HCT116 (cell line): ENCODE measurements at regions not wholly inside any gene's neighbourhood (a gene's known extent, or its start where the extent isn't known, plus 50 kb on each side); places are given as distances from the start of the nearest gene placed in this dataset.

Experiments used
- ATAC-seq: fragments of 200-7000 bp; cut with Tn5 transposase; 2 replicates; pipeline ENCODE4 v1.9.1; 2020; ENCODE audit warnings: mild to moderate bottlenecking, moderate library complexity
- BruUV-seq: library from RNA; stranded (reverse); fragments of 400-500 nt; replicated peaks from 2 replicates; lab custom pipeline; 2021; lab: Mats Ljungman, UMichigan
- CTCF ChIA-PET: fragments of 300-600 bp; sonication (Branson Sonifier 250); formaldehyde crosslinking; loops from one replicate; lab custom pipeline; 2021; ENCODE audit warnings: antibody characterized with exemption; lab: Charles Lee
- POLR2A ChIA-PET: fragments of 300-600, 350-600 bp; sonication (Branson Sonifier 250); formaldehyde crosslinking; loops from one replicate; lab custom pipeline; 2021; ENCODE audit warnings: antibody characterized with exemption; lab: Charles Lee
- RAD21 ChIA-PET, 2 experiments: fragments of 300-600 bp; sonication (Branson Sonifier 250); formaldehyde crosslinking; loops; one replicate each; lab custom pipeline; 2023; ENCODE audit warnings: low total read pairs in 2 of 2; ENCODE audit not compliant: uncharacterized antibody in 2 of 2, unreplicated experiment in 2 of 2, low non-redundant PET in 1 of 2; lab: Charles Lee
- DNase-seq: peaks from one replicate; pipeline ENCODE4 v3.0.0-alpha.2; 2010; ENCODE audit warnings: low read depth, low spot score
- H2AFZ ChIP-seq: fragments of 200-600 bp; shearing (Covaris generic), sonication (generic); 2 replicates; pipeline ENCODE4 v1.6.1; 2017; ENCODE audit warnings: low read depth, mixed run types, mixed read lengths, antibody characterized with exemption, low read length; ENCODE audit not compliant: poor library complexity, severe bottlenecking
- H3K27ac ChIP-seq: 2 replicates; pipeline ENCODE4 v1.5.1; 2012; ENCODE audit warnings: low read depth, low read length
- H3K27me3 ChIP-seq: fragments of 200-600 bp; sonication (generic); 2 replicates; pipeline ENCODE4 v1.6.1; 2016; ENCODE audit warnings: mixed run types, low read length, mixed read lengths; ENCODE audit not compliant: insufficient read depth
- H3K36me3 ChIP-seq, 2 experiments: fragments of 200-500 bp in 1 of 2; fragments of 200-600 bp in 1 of 2; sonication (Bioruptor generic) in 1 of 2; sonication (generic) in 1 of 2; 2 replicates each; pipeline versions ENCODE4 v1.5.1 to v1.6.1; 2014 to 2016; ENCODE audit warnings: low read length in 2 of 2, inconsistent platforms in 1 of 2, mixed read lengths in 1 of 2, mixed run types in 1 of 2; ENCODE audit not compliant: insufficient read depth in 2 of 2, control insufficient read depth in 1 of 2
- H3K4me1 ChIP-seq, 2 experiments: fragments of 200-600 bp in 1 of 2; sonication (generic) in 1 of 2; 2 replicates each; pipeline versions ENCODE4 v1.5.1 to v1.6.1; 2012 to 2017; ENCODE audit warnings: low read length in 2 of 2, inconsistent platforms in 1 of 2, mild to moderate bottlenecking in 1 of 2, mixed read lengths in 1 of 2, mixed run types in 1 of 2, moderate library complexity in 1 of 2; ENCODE audit not compliant: insufficient read depth in 2 of 2, control insufficient read depth in 1 of 2
- H3K4me2 ChIP-seq: fragments of 200-600 bp; sonication (generic); 2 replicates; pipeline ENCODE4 v1.6.1; 2017; ENCODE audit warnings: mixed run types, low read length, mixed read lengths
- H3K4me3 ChIP-seq, 2 experiments: fragments of 200-600 bp in 1 of 2; sonication (generic) in 1 of 2; replicated peaks in 1 of 2; 2 replicates each; pipeline ENCODE4 v1.5.1; 2011 to 2016; ENCODE audit warnings: low read length in 2 of 2, control low read depth in 1 of 2, low read depth in 1 of 2, mild to moderate bottlenecking in 1 of 2, mixed read lengths in 1 of 2, mixed run types in 1 of 2
- H3K79me2 ChIP-seq: fragments of 200-600 bp; sonication (generic); 2 replicates; pipeline ENCODE4 v1.6.1; 2017; ENCODE audit warnings: mild to moderate bottlenecking, mixed run types, low read length, moderate library complexity, mixed read lengths; ENCODE audit not compliant: insufficient read depth
- H3K9ac ChIP-seq: fragments of 200-600 bp; sonication (generic); 2 replicates; pipeline ENCODE4 v1.6.1; 2016; ENCODE audit warnings: low read length, mixed read lengths
- H3K9me2 ChIP-seq: fragments of 200-600 bp; sonication (generic), shearing (Covaris generic); 2 replicates; pipeline ENCODE4 v1.6.1; 2017; ENCODE audit warnings: mixed run types, mild to moderate bottlenecking, moderate library complexity; ENCODE audit not compliant: insufficient read depth
- H3K9me3 ChIP-seq, 2 experiments: fragments of 200-500 bp in 1 of 2; fragments of 200-600 bp in 1 of 2; sonication (Bioruptor generic) in 1 of 2; sonication (generic) in 1 of 2; 2 replicates each; pipeline ENCODE4 v1.6.1; 2014 to 2017; ENCODE audit warnings: low read length in 2 of 2, mixed read lengths in 2 of 2, inconsistent platforms in 1 of 2, low read depth in 1 of 2, mild to moderate bottlenecking in 1 of 2, mixed run types in 1 of 2, moderate library complexity in 1 of 2; ENCODE audit not compliant: control insufficient read depth in 1 of 2, insufficient read depth in 1 of 2
- H4K20me1 ChIP-seq: fragments of 200-600 bp; sonication (generic), shearing (Covaris generic); 2 replicates; pipeline ENCODE4 v1.6.1; 2017; ENCODE audit warnings: mixed run types, mild to moderate bottlenecking, moderate library complexity; ENCODE audit not compliant: insufficient read depth
- ATF3 ChIP-seq: IDR thresholded peaks from 2 replicates; pipeline ENCODE4 v1.6.1; 2012
- CTCF ChIP-seq, 3 experiments: fragments of 200-600 bp in 1 of 3; sonication (generic) in 1 of 3; IDR thresholded peaks in 2 of 3; conservative IDR thresholded peaks in 1 of 3; 2 replicates each; pipeline ENCODE4 v1.5.1; 2012 to 2017; ENCODE audit warnings: low read depth in 2 of 3, low read length in 2 of 3, antibody characterized with exemption in 1 of 3, borderline replicate concordance in 1 of 3, control low read depth in 1 of 3, mild to moderate bottlenecking in 1 of 3, mixed read lengths in 1 of 3, mixed run types in 1 of 3, moderate library complexity in 1 of 3; ENCODE audit not compliant: insufficient read depth in 1 of 3
- EZH2 ChIP-seq: fragments of 200-600 bp; sonication (generic); IDR thresholded peaks from 2 replicates; pipeline ENCODE4 v1.6.1; 2017; ENCODE audit warnings: antibody characterized with exemption, mixed run types
- POLR2AphosphoS5 ChIP-seq: IDR thresholded peaks from 2 replicates; pipeline ENCODE4 v1.6.1; 2011; ENCODE audit warnings: mild to moderate bottlenecking, low read depth, low read length, moderate library complexity
- RAD21 ChIP-seq: IDR thresholded peaks from 2 replicates; pipeline ENCODE4 v1.6.1; 2012; ENCODE audit warnings: low read depth, mild to moderate bottlenecking
- ZBTB33 ChIP-seq: IDR thresholded peaks from 2 replicates; pipeline ENCODE4 v1.6.1; 2011; ENCODE audit warnings: mild to moderate bottlenecking, low read length, moderate library complexity; ENCODE audit not compliant: insufficient replicate concordance; ENCODE audit errors: extremely low read depth
- ZFX ChIP-seq: fragments of 450-650 bp; IDR thresholded peaks from 2 replicates; pipeline ENCODE4 v1.6.1; 2017
- intact Hi-C: fragments of 100-400 bp; cut with micrococcal nuclease; formaldehyde crosslinking; loops from 2 replicates; pipeline ENCODE4 v1.10.0; 2022

GRCh38 chr2:64337314-64337713, 116.6 kb upstream of the LGALSL start:
- ChIA-PET RAD21 (no interaction called here), CTCF (no interaction called here), POLR2A (no interaction called here)
- Histone ChIP-seq H4K20me1 (no peaks in the 10 kb centered on the region), H3K27ac (no peak overlapping the region), H3K9ac (no peak overlapping the region), H3K9me3 (no peaks in the 10 kb centered on the region), H3K4me2 (no peak overlapping the region), H3K9me2 (no peaks in the 10 kb centered on the region), H2AFZ (no peak overlapping the region), H3K27me3 (no peaks in the 10 kb centered on the region), H3K79me2 (no peaks in the 10 kb centered on the region), H3K4me3 (no peak overlapping the region), H3K4me1 (peaks cover 0 to 8% of the 10 kb centered on the region in 2 experiments; a peak in 2 of 4 replicates), H3K36me3 (no peaks in the 10 kb centered on the region)
- no TSS peak for BruUV-seq
- TF ChIP-seq RAD21, result peak; percentile 58
- TF ChIP-seq EZH2, result no peak
- TF ChIP-seq CTCF (IDR thresholded peaks at IDR 0.05 in 2 of 3, conservative IDR thresholded peaks at IDR 0.05 in 1 of 3; ENCODE audit: borderline replicate concordance in 1 of 3, insufficient read depth in 1 of 3, low read depth in 2 of 3, low read length in 2 of 3), result peak in 2 of 3 experiments; percentile 24 to 38; a peak in 2 of 6 replicates
- intact Hi-C loops, result loop anchor here (10.0 kb wide), 1 partner anchor 1237 kb away; no protein-coding TSS in a partner anchor
- DNase-seq (no peak), ATAC-seq (peak; percentile 57; the same call in 1 of the 2 replicates)

- intact Hi-C loops, result loop anchor here (10.0 kb wide), 1 partner anchor 1237 kb away; no protein-coding TSS in a partner anchor
- Histone ChIP-seq H3K4me3 (no peak overlapping the region), H2AFZ (no peak overlapping the region), H3K27me3 (no peaks in the 10 kb centered on the region), H3K27ac (no peak overlapping the region), H3K4me1 (peaks cover 0 to 8% of the 10 kb centered on the region in 2 experiments; a peak in 2 of 4 replicates), H3K79me2 (no peaks in the 10 kb centered on the region), H4K20me1 (no peaks in the 10 kb centered on the region), H3K9me2 (no peaks in the 10 kb centered on the region), H3K4me2 (no peak overlapping the region), H3K9me3 (no peaks in the 10 kb centered on the region), H3K9ac (no peak overlapping the region), H3K36me3 (no peaks in the 10 kb centered on the region)
- RAD21 ChIA-PET, result no interaction called here
- no peak for DNase-seq
- POLR2A ChIA-PET, result no interaction called here
- no TSS peak for BruUV-seq
- no peak for ATAC-seq
- no peak for TF ChIP-seq ATF3
- TF ChIP-seq POLR2AphosphoS5, result no peak
- no peak for TF ChIP-seq ZFX
- no peak for TF ChIP-seq ZBTB33
- TF ChIP-seq RAD21, result no peak
- CTCF ChIA-PET, result no interaction called here
Observed at GRCh38 chr2:64338108-64338507, 115.9 kb upstream of the LGALSL start.
